SK-N-SH (cell line): ENCODE measurements at regions not wholly inside any gene's neighbourhood (a gene's known extent, or its start where the extent isn't known, plus 50 kb on each side); places are given as distances from the start of the nearest gene placed in this dataset.
"Not testable (repeated sequence)": the region's sequence is repeated elsewhere in the genome, so short reads cannot be mapped to it uniquely, and the experiment has no call there.

Source experiments
- CTCF ChIA-PET: fragments of 300-600, 350-600 bp; formaldehyde crosslinking; extraction: SDS; loops from one replicate; lab custom pipeline; 2021; lab: Yijun Ruan, JAX
- POLR2A ChIA-PET: fragments of 350-600 bp; sonication (Branson Sonifier 250); formaldehyde crosslinking; extraction: SDS; loops from one replicate; lab custom pipeline; 2020; ENCODE audit warnings: antibody characterized with exemption, inconsistent platforms; lab: Yijun Ruan, JAX
- DNase-seq: peaks from one replicate; pipeline ENCODE4 v3.0.0; 2012
- H2AFZ ChIP-seq: fragments of 200-600 bp; sonication (generic); 2 replicates; pipeline ENCODE4 v1.8.1; 2016; ENCODE audit warnings: antibody characterized with exemption, mild to moderate bottlenecking, low read depth
- H3F3A ChIP-seq: fragments of 200-600 bp; sonication (generic); replicated peaks from 2 replicates; pipeline ENCODE3; 2016; ENCODE audit warnings: antibody characterized with exemption, mild to moderate bottlenecking; ENCODE audit not compliant: insufficient read depth
- H3K27ac ChIP-seq, 2 experiments: fragments of 200-500 bp in 1 of 2; fragments of 200-600 bp in 1 of 2; sonication (Bioruptor generic) in 1 of 2; sonication (generic), shearing (Covaris generic) in 1 of 2; 2 replicates each; pipeline versions ENCODE4 v1.5.1 to v1.6.1; 2014 to 2016; ENCODE audit warnings: low read depth in 2 of 2, inconsistent platforms in 1 of 2, low read length in 1 of 2, mild to moderate bottlenecking in 1 of 2, mixed read lengths in 1 of 2
- H3K27me3 ChIP-seq: fragments of 200-600 bp; sonication (generic), shearing (Covaris generic); 2 replicates; pipeline ENCODE4 v1.6.1; 2016; ENCODE audit warnings: mixed run types; ENCODE audit not compliant: insufficient read depth
- H3K36me3 ChIP-seq, 2 experiments: fragments of 200-500 bp in 1 of 2; fragments of 200-600 bp in 1 of 2; sonication (Bioruptor generic) in 1 of 2; sonication (generic) in 1 of 2; replicated peaks in 1 of 2; 2 replicates each; pipeline versions ENCODE3 to v1.5.1; 2014 to 2016; ENCODE audit warnings: low read length in 1 of 2, mild to moderate bottlenecking in 1 of 2; ENCODE audit not compliant: insufficient read depth in 2 of 2, control insufficient read depth in 1 of 2
- H3K4me1 ChIP-seq, 2 experiments: fragments of 200-500 bp in 1 of 2; fragments of 200-600 bp in 1 of 2; sonication (Bioruptor generic) in 1 of 2; sonication (generic), shearing (Covaris generic) in 1 of 2; 2 replicates each; pipeline versions ENCODE4 v1.5.1 to v1.6.1; 2014 to 2016; ENCODE audit warnings: low read depth in 1 of 2, low read length in 1 of 2, mixed run types in 1 of 2; ENCODE audit not compliant: insufficient read depth in 2 of 2, control insufficient read depth in 1 of 2
- H3K4me2 ChIP-seq: fragments of 200-600 bp; sonication (generic), shearing (Covaris generic); 2 replicates; pipeline ENCODE4 v1.6.1; 2017; ENCODE audit warnings: mixed run types
- H3K4me3 ChIP-seq, 2 experiments: fragments of 200-500 bp in 1 of 2; fragments of 200-600 bp in 1 of 2; sonication (Bioruptor generic) in 1 of 2; sonication (generic), shearing (Covaris generic) in 1 of 2; 2 replicates each; pipeline versions ENCODE4 v1.5.1 to v1.8.1; 2014 to 2016; ENCODE audit warnings: low read depth in 2 of 2, inconsistent platforms in 1 of 2, low read length in 1 of 2, mild to moderate bottlenecking in 1 of 2, mixed read lengths in 1 of 2, moderate library complexity in 1 of 2
- H3K79me2 ChIP-seq: fragments of 200-600 bp; sonication (generic); 2 replicates; pipeline ENCODE4 v1.8.1; 2017; ENCODE audit warnings: mild to moderate bottlenecking; ENCODE audit not compliant: insufficient read depth
- H3K9ac ChIP-seq: fragments of 200-600 bp; sonication (generic); 2 replicates; pipeline ENCODE4 v1.6.1; 2017; ENCODE audit warnings: mixed run types
- H3K9me2 ChIP-seq: fragments of 200-600 bp; sonication (generic); 2 replicates; pipeline ENCODE4 v1.6.1; 2017; ENCODE audit warnings: mixed run types
- H3K9me3 ChIP-seq: fragments of 200-600 bp; sonication (generic); 2 replicates; pipeline ENCODE4 v1.6.1; 2017; ENCODE audit warnings: mixed run types, mild to moderate bottlenecking, moderate library complexity
- H4K20me1 ChIP-seq: fragments of 200-600 bp; sonication (generic); 2 replicates; pipeline ENCODE4 v1.6.1; 2017; ENCODE audit warnings: mild to moderate bottlenecking, mixed run types; ENCODE audit not compliant: insufficient read depth
- CHD2 ChIP-seq: fragments of 150-350 bp; IDR thresholded peaks from 2 replicates; pipeline ENCODE4 v1.6.1; 2018; ENCODE audit warnings: low read length; ENCODE audit not compliant: partially characterized antibody
- ELF1 ChIP-seq: IDR thresholded peaks from 2 replicates; pipeline ENCODE4 v1.4.0; 2012
- FOSL2 ChIP-seq: IDR thresholded peaks from 2 replicates; pipeline ENCODE4 v1.4.0; 2012; ENCODE audit warnings: low read depth, mild to moderate bottlenecking, moderate library complexity, borderline replicate concordance
- IRF3 ChIP-seq: fragments of 150-350 bp; IDR thresholded peaks from 2 replicates; pipeline ENCODE4 v1.6.1; 2016; ENCODE audit warnings: mild to moderate bottlenecking, low read depth, low read length
- MAX ChIP-seq: IDR thresholded peaks from 2 replicates; pipeline ENCODE4 v1.4.0; 2012; ENCODE audit warnings: low read depth
- MXI1 ChIP-seq: IDR thresholded peaks from 2 replicates; pipeline ENCODE4 v1.6.1; 2012; ENCODE audit warnings: mild to moderate bottlenecking, low read depth, low read length, improper control_type of control experiment
- NRF1 ChIP-seq: IDR thresholded peaks from 2 replicates; pipeline ENCODE4 v1.6.1; 2012; ENCODE audit warnings: low read depth, mild to moderate bottlenecking, low read length
- RXRA ChIP-seq: IDR thresholded peaks from 2 replicates; pipeline ENCODE4 v1.4.0; 2012; ENCODE audit warnings: low read depth, mild to moderate bottlenecking, borderline replicate concordance
- SIN3A ChIP-seq: IDR thresholded peaks from 2 replicates; pipeline ENCODE4 v1.6.1; 2012; ENCODE audit warnings: low read depth, mild to moderate bottlenecking, low read length, moderate library complexity, borderline replicate concordance
- TEAD4 ChIP-seq: IDR thresholded peaks from 2 replicates; pipeline ENCODE4 v1.4.0; 2012; ENCODE audit warnings: mild to moderate bottlenecking, borderline replicate concordance; ENCODE audit not compliant: insufficient read depth
- USF2 ChIP-seq: fragments of 150-350 bp; IDR thresholded peaks from 2 replicates; pipeline ENCODE4 v1.6.1; 2017; ENCODE audit warnings: antibody characterized with exemption, low read length, low read depth, borderline replicate concordance
- YY1 ChIP-seq: IDR thresholded peaks from 2 replicates; pipeline ENCODE4 v1.4.0; 2012; ENCODE audit warnings: low read depth, mild to moderate bottlenecking
- ZBTB33 ChIP-seq: IDR thresholded peaks from 2 replicates; pipeline ENCODE4 v1.4.0; 2012; ENCODE audit warnings: low read depth, borderline replicate concordance
- WGBS: methylation state at CpG from one replicate; pipeline ENCODE4 v1.1.6; 2017; ENCODE audit warnings: low lambda C conversion rate; 5-methylcytosine and 5-hydroxymethylcytosine counted together

GRCh38 chr22:25420114-25420441, 144.4 kb upstream of the GRK3 start:
- peak overlapping the region; percentile 71; the same call in 1 of the 2 replicates for H3K4me2 ChIP-seq
- H4K20me1 ChIP-seq, H3K79me2 ChIP-seq, H3K36me3 ChIP-seq, H3K9ac ChIP-seq, H3K27me3 ChIP-seq, H3F3A ChIP-seq, H3K9me3 ChIP-seq, H3K9me2 ChIP-seq, DNase-seq, POLR2A ChIA-PET, H2AFZ ChIP-seq: not testable (repeated sequence)
- H3K4me3 ChIP-seq = peak overlapping the region in 1 of 2 experiments; percentile 26; a peak in 2 of 4 replicates
- H3K4me1 ChIP-seq = peaks cover 0 to 14% of the 10 kb centered on the region in 2 experiments; a peak in 1 of 4 replicates
- CTCF ChIA-PET = interaction anchor here (0.9 to 3.7 kb wide), 3 partner anchors 16 to 352 kb away, joined by 3 to 16 read pairs (median 3); no protein-coding TSS in a partner anchor
- peak overlapping the region in 1 of 2 experiments; percentile 71; a peak in 2 of 4 replicates for H3K27ac ChIP-seq
- 13% methylated on average over 6 of the region's 6 CpGs for WGBS

- peaks cover 0 to 10% of the 10 kb centered on the region in 2 experiments; a peak in 1 of 4 replicates for H3K4me1 ChIP-seq
- POLR2A ChIA-PET = no interaction called here
- no peaks in the 10 kb centered on the region for H4K20me1 ChIP-seq
- no peaks in the 10 kb centered on the region; the same call in 1 of the 2 replicates for H3K27me3 ChIP-seq
- peak overlapping the region; percentile 26 to 41; a peak in 1 of 4 replicates for H3K4me3 ChIP-seq
- no peaks in the 10 kb centered on the region for H3K9me2 ChIP-seq
- H3K9me3 ChIP-seq = no peaks in the 10 kb centered on the region
- DNase-seq = no peak
- H3F3A ChIP-seq = no peaks in the 10 kb centered on the region
- H3K79me2 ChIP-seq = no peaks in the 10 kb centered on the region
- no peak overlapping the region for H3K9ac ChIP-seq
- WGBS = 5% methylated on average over 12 of the region's 21 CpGs
- no peaks in the 10 kb centered on the region for H3K36me3 ChIP-seq
- no peak overlapping the region for H2AFZ ChIP-seq
- TF ChIP-seq NRF1 = no peak
- no peak for TF ChIP-seq MXI1
- no peak for TF ChIP-seq USF2
- no peak for TF ChIP-seq ELF1
- no peak for TF ChIP-seq YY1
- no peak for TF ChIP-seq SIN3A
- TF ChIP-seq MAX = no peak
- no peak for TF ChIP-seq RXRA
- no peak for TF ChIP-seq IRF3
- no peak for TF ChIP-seq CHD2
- TF ChIP-seq TEAD4 = no peak
- TF ChIP-seq ZBTB33 = no peak
- no peak for TF ChIP-seq FOSL2
- no peak overlapping the region; a peak in 1 of 4 replicates for H3K27ac ChIP-seq
- CTCF ChIA-PET = interaction anchor here (0.7 to 3.7 kb wide), 4 partner anchors 17 to 351 kb away, joined by 3 to 16 read pairs (median 4); no protein-coding TSS in a partner anchor
- H3K4me2 ChIP-seq = peak overlapping the region; percentile 47; the same call in 1 of the 2 replicates
These were observed 144.0 kb upstream of the GRK3 start for GRCh38 chr22:25420471-25420924.
